Body of pancreas (tissue), 4 donors: ENCODE measurements at regions not wholly inside any gene's neighbourhood (a gene's known extent, or its start where the extent isn't known, plus 50 kb on each side); places are given as distances from the start of the nearest gene placed in this dataset.
"Not testable (repeated sequence)": the region's sequence is repeated elsewhere in the genome, so short reads cannot be mapped to it uniquely, and the experiment has no call there.

Experiments
- ATAC-seq: fragments of 150-250 bp; one replicate; pipeline ENCODE4 v1.9.1; 2016
- DNase-seq, 4 donors: peaks; one replicate each; pipeline ENCODE4 v3.0.0-alpha.2; 2019
- H3K27ac ChIP-seq, 4 donors: fragments of 200-600 bp; sonication (generic); 1 replicate in 3 of 4; 2 replicates in 1 of 4; pipeline versions ENCODE4 v1.5.1 to v1.6.1; 2016 to 2019; ENCODE audit warnings: mild to moderate bottlenecking in 1 of 4, mixed read lengths in 1 of 4, moderate library complexity in 1 of 4
- H3K27me3 ChIP-seq, 2 donors: fragments of 200-600 bp; sonication (generic); one replicate each; pipeline ENCODE4 v1.6.0; 2016; ENCODE audit warnings: mild to moderate bottlenecking in 1 of 2
- H3K36me3 ChIP-seq, 2 donors: fragments of 200-600 bp; sonication (generic); replicated peaks in 1 of 2; 2 replicates each; pipeline ENCODE4 v1.5.1; 2016; ENCODE audit warnings: low read depth in 2 of 2; ENCODE audit not compliant: insufficient read depth in 1 of 2
- H3K4me1 ChIP-seq: fragments of 200-600 bp; sonication (generic); one replicate; pipeline ENCODE4 v1.6.0; 2016
- H3K4me3 ChIP-seq, 2 donors: fragments of 200-600 bp; sonication (generic); 1 replicate in 1 of 2; 2 replicates in 1 of 2; pipeline ENCODE4 v1.5.1; 2016 to 2019
- H3K9me3 ChIP-seq, 3 donors: fragments of 200-600 bp; sonication (generic); 1 replicate in 2 of 3; 2 replicates in 1 of 3; pipeline ENCODE4 v1.5.1; 2016
- CTCF ChIP-seq, 7 experiments: fragments of 450-650 bp in 4 of 7; fragments of 200-600 bp in 3 of 7; sonication (generic) in 3 of 7; IDR thresholded peaks; one replicate each; pipeline ENCODE4 v1.5.1; 2016 to 2019; ENCODE audit warnings: antibody characterized with exemption in 7 of 7
- POLR2A ChIP-seq, 3 donors: fragments of 450-650 bp; IDR thresholded peaks; one replicate each; pipeline ENCODE4 v1.6.1; 2016; ENCODE audit warnings: antibody characterized with exemption in 3 of 3, mild to moderate bottlenecking in 2 of 3
- WGBS, 2 donors: methylation state at CpG; one replicate each; pipeline ENCODE4 v1.1.5; 2017; 5-methylcytosine and 5-hydroxymethylcytosine counted together
- intact Hi-C: fragments of 100-400 bp; cut with DNase I; formaldehyde crosslinking; loops from one replicate; pipeline ENCODE4 v1.15.1; 2023

- ATAC-seq (no peak), DNase-seq (no peak)
- Histone ChIP-seq H3K4me1 (no peaks in the 10 kb centered on the region), H3K9me3 (no peaks in the 10 kb centered on the region), H3K36me3 (no peaks in the 10 kb centered on the region), H3K4me3 (no peak overlapping the region), H3K27ac (no peak overlapping the region), H3K27me3 (no peaks in the 10 kb centered on the region)
- TF ChIP-seq CTCF (IDR thresholded peaks at IDR 0.05) (no peak), POLR2A (IDR thresholded peaks at IDR 0.05) (no peak)
- WGBS, 2 donors: 87 to 89% methylated on average over 2 of the region's 2 CpGs
- intact Hi-C loops: no loop called here
Measured at GRCh38 chr5:116724971-116725370, 150.3 kb upstream of the SEMA6A start.

GRCh38 chr5:116722651-116723050 is 148.0 kb upstream of the SEMA6A start:
- Histone ChIP-seq H3K27me3 (no peaks in the 10 kb centered on the region), H3K4me3 (no peak overlapping the region), H3K36me3 (no peaks in the 10 kb centered on the region), H3K27ac (no peak overlapping the region), H3K9me3 (no peaks in the 10 kb centered on the region), H3K4me1 (no peaks in the 10 kb centered on the region)
- intact Hi-C loops: no loop called here
- ATAC-seq: no peak
- WGBS, 2 donors: 69% methylated on average over 5 of the region's 5 CpGs
- no peak for TF ChIP-seq CTCF (IDR thresholded peaks at IDR 0.05)
- TF ChIP-seq POLR2A (IDR thresholded peaks at IDR 0.05): no peak
- DNase-seq: no peak

- Histone ChIP-seq H3K27ac (no peak overlapping the region), H3K36me3 (no peaks in the 10 kb centered on the region), H3K9me3 (no peaks in the 10 kb centered on the region), H3K4me3 (no peak overlapping the region), H3K4me1 (no peaks in the 10 kb centered on the region), H3K27me3 (no peaks in the 10 kb centered on the region)
- TF ChIP-seq CTCF (IDR thresholded peaks at IDR 0.05): no peak
- no peak for TF ChIP-seq POLR2A (IDR thresholded peaks at IDR 0.05)
- intact Hi-C loops: no loop called here
- ATAC-seq (no peak), DNase-seq (no peak)
- 39 to 47% methylated on average over 2 of the region's 2 CpGs for WGBS, 2 donors
Measured at GRCh38 chr5:116719106-116719505, 144.5 kb upstream of the SEMA6A start.

GRCh38 chr5:116718317-116718716 is 143.7 kb upstream of the SEMA6A start:
- no peaks in the 10 kb centered on the region for H3K27me3 ChIP-seq
- no peaks in the 10 kb centered on the region for H3K9me3 ChIP-seq
- DNase-seq (no peak), ATAC-seq (no peak)
- no peaks in the 10 kb centered on the region for H3K4me1 ChIP-seq
- H3K27ac ChIP-seq: no peak overlapping the region
- intact Hi-C loops: no loop called here
- no peak overlapping the region for H3K4me3 ChIP-seq
- H3K36me3 ChIP-seq: no peaks in the 10 kb centered on the region
- TF ChIP-seq POLR2A (IDR thresholded peaks at IDR 0.05) (no peak), CTCF (IDR thresholded peaks at IDR 0.05) (no peak)

GRCh38 chr5:116709082-116709481 is 134.5 kb upstream of the SEMA6A start:
- ATAC-seq (no peak), DNase-seq (no peak)
- intact Hi-C loops: no loop called here
- no peaks in the 10 kb centered on the region for H3K27me3 ChIP-seq
- WGBS, 2 donors: 68 to 76% methylated on average over 5 of the region's 5 CpGs
- H3K27ac ChIP-seq: no peak overlapping the region
- H3K36me3 ChIP-seq: no peaks in the 10 kb centered on the region
- no peaks in the 10 kb centered on the region for H3K9me3 ChIP-seq
- no peak overlapping the region for H3K4me3 ChIP-seq
- no peaks in the 10 kb centered on the region for H3K4me1 ChIP-seq
- TF ChIP-seq CTCF (IDR thresholded peaks at IDR 0.05) (no peak), POLR2A (IDR thresholded peaks at IDR 0.05) (no peak)

GRCh38 chr5:116705121-116705519 is 130.5 kb upstream of the SEMA6A start:
- DNase-seq, H3K27ac ChIP-seq, H3K27me3 ChIP-seq, H3K4me3 ChIP-seq, ATAC-seq, H3K4me1 ChIP-seq, H3K9me3 ChIP-seq, H3K36me3 ChIP-seq, intact Hi-C loops: not testable (repeated sequence)
- WGBS, 2 donors: 79 to 90% methylated on average over 3 of the region's 3 CpGs
